Ovary (tissue), 7 donors: ENCODE measurements at regions not wholly inside any gene's neighbourhood (a gene's known extent, or its start where the extent isn't known, plus 50 kb on each side); places are given as distances from the start of the nearest gene placed in this dataset.

Experiments used
- DNase-seq, 5 donors: peaks; one replicate each; pipeline ENCODE4 v3.0.0-alpha.2; 2019 to 2020
- H3K27ac ChIP-seq, 2 donors: fragments of 200-600 bp; one replicate each; pipeline versions ENCODE4 v1.5.1 to v1.8.0; 2019 to 2022
- H3K27me3 ChIP-seq: fragments of 200-600 bp; one replicate; pipeline ENCODE4 v1.8.0; 2022
- H3K36me3 ChIP-seq: fragments of 200-600 bp; sonication (generic); one replicate; pipeline ENCODE4 v1.5.1; 2019
- H3K4me1 ChIP-seq: one replicate; pipeline ENCODE4 v1.8.1; 2013; ENCODE audit warnings: mild to moderate bottlenecking, moderate library complexity; ENCODE audit not compliant: insufficient read depth
- H3K4me3 ChIP-seq: fragments of 200-600 bp; sonication (generic); one replicate; pipeline ENCODE4 v1.5.1; 2017
- H3K9me3 ChIP-seq, 2 donors: fragments of 200-600 bp in 1 of 2; sonication (generic) in 1 of 2; one replicate each; pipeline versions ENCODE4 v1.5.1 to v1.8.1; 2013 to 2019; ENCODE audit warnings: mild to moderate bottlenecking in 1 of 2, moderate library complexity in 1 of 2
- EP300 ChIP-seq: sonication (generic); formaldehyde crosslinking; IDR thresholded peaks from one replicate; pipeline ENCODE4 v1.6.1; 2017; ENCODE audit warnings: antibody characterized with exemption
- POLR2A ChIP-seq: fragments of 450-650 bp; IDR thresholded peaks from one replicate; pipeline ENCODE4 v1.6.1; 2017; ENCODE audit warnings: antibody characterized with exemption, mild to moderate bottlenecking, moderate library complexity
- WGBS, 3 donors: extraction: QIAGEN DNeasy Blood & Tissue Kit in 1 of 3; methylation state at CpG; one replicate each; pipeline versions ENCODE4 v1.1.5 to v1.1.7; 2013 to 2017; 5-methylcytosine and 5-hydroxymethylcytosine counted together
- intact Hi-C, 4 donors: fragments of 100-400 bp; cut with DNase I; formaldehyde crosslinking; loops; one replicate each; pipeline versions ENCODE4 v1.11.0 to v1.15.1; 2022 to 2023
- TF ChIP-seq, protein P1 (sequence below), 3 donors: fragments of 450-650 bp in 2 of 3; fragments of 200-600 bp in 1 of 3; IDR thresholded peaks; one replicate each; pipeline versions ENCODE4 v1.5.1 to v1.8.0; 2016 to 2022; ENCODE audit warnings: antibody characterized with exemption in 3 of 3, mild to moderate bottlenecking in 1 of 3
- donor health status: DM: no; HTN: no; CAD: no; lungs with moderate emphysema.
- donor health status: DM: no; HTN: no; CAD: no.
- donor health status: Bipolar disorder and iron deficiency.
- donor health status: DM: no; HTN: no; CAD: no.
- donor health status: DM: yes; HTN: yes; CAD: no.

DNA sequence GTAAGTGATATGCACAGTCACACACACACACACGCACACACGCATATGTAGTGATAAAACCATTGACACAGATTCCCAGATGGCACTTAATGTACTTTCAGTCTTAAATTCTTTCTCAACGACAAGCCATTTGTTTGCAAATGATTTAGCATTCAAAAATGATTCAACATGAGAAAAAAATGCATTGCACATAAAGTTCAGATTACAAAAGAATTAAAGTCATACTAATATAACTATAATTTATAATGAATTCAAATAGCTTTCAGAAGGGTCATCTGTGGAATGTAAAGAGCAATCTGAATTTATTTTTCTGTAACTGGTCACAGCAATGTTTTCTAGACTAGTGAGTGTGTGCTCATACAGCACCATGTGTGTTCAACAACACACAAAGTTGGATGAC, 521.6 kb upstream of the ZNF337 start:
- intact Hi-C loops = no loop called here
- no peak for DNase-seq
- WGBS, 3 donors = 54 to 72% (median 60%) methylated on average over 3 of the region's 3 CpGs
- Histone ChIP-seq H3K27ac (no peak overlapping the region), H3K36me3 (no peaks in the 10 kb centered on the region), H3K4me1 (no peaks in the 10 kb centered on the region), H3K9me3 (no peaks in the 10 kb centered on the region), H3K27me3 (no peaks in the 10 kb centered on the region), H3K4me3 (no peak overlapping the region)
- TF ChIP-seq POLR2A = no peak
- TF ChIP-seq, protein P1, sequence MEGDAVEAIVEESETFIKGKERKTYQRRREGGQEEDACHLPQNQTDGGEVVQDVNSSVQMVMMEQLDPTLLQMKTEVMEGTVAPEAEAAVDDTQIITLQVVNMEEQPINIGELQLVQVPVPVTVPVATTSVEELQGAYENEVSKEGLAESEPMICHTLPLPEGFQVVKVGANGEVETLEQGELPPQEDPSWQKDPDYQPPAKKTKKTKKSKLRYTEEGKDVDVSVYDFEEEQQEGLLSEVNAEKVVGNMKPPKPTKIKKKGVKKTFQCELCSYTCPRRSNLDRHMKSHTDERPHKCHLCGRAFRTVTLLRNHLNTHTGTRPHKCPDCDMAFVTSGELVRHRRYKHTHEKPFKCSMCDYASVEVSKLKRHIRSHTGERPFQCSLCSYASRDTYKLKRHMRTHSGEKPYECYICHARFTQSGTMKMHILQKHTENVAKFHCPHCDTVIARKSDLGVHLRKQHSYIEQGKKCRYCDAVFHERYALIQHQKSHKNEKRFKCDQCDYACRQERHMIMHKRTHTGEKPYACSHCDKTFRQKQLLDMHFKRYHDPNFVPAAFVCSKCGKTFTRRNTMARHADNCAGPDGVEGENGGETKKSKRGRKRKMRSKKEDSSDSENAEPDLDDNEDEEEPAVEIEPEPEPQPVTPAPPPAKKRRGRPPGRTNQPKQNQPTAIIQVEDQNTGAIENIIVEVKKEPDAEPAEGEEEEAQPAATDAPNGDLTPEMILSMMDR (IDR thresholded peaks at IDR 0.05) = no peak
- TF ChIP-seq EP300 = no peak

DNA sequence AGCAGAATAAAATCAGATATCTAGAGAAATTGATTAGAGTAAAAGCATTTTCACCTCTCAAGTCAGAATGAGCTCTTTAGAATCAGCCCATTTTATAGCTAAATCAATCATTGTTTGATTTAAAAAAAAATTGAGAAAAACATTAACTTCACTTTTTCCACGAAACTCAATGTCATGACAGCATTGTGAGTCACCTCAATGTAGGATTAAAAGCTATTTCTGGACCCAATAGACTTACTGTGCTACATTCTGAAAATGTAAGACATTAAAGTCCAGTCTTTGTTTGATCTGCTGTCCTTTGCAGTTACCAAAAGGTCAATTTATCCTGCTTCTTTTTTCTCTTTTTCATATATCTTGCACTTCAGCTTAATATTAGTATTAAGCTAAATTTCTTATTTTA, 519.4 kb upstream of the ZNF337 start:
- intact Hi-C loops = no loop called here
- H3K27ac ChIP-seq = no peak overlapping the region
- 29 to 47% (median 44%) methylated on average over 1 of the region's 1 CpG for WGBS, 3 donors

DNA sequence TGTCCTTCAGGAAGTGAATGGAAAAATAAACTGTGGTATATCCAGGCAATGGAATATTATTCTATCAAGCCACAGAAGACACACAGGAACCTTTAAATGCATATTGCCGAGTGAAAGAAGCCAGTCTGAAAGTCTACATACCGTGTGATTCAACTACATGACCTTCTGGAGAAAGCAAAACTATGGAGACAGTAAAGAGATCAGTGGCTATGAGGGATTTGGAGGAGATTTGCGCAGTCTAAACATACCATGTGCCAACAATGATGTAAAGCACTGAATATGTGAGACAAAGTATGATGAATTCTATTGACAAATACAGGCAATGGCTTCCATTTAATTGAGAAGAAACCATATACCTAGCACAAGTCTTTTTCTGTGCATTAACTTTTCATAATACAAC, 518.3 kb upstream of the ZNF337 start:
- WGBS, 3 donors = 54 to 66% (median 55%) methylated on average over 3 of the region's 3 CpGs
- no peak for DNase-seq
- Histone ChIP-seq H3K9me3 (no peaks in the 10 kb centered on the region), H3K36me3 (no peaks in the 10 kb centered on the region), H3K27ac (no peak overlapping the region), H3K4me3 (no peak overlapping the region), H3K27me3 (no peaks in the 10 kb centered on the region), H3K4me1 (no peaks in the 10 kb centered on the region)
- intact Hi-C loops = no loop called here
- no peak for TF ChIP-seq EP300
- TF ChIP-seq, protein P1 (IDR thresholded peaks at IDR 0.05) = no peak
- TF ChIP-seq POLR2A = no peak

More for the DNA sequence above, 519.4 kb upstream of the ZNF337 start:
- Histone ChIP-seq H3K36me3 (no peaks in the 10 kb centered on the region), H3K4me3 (no peak overlapping the region), H3K27me3 (no peaks in the 10 kb centered on the region), H3K4me1 (no peaks in the 10 kb centered on the region), H3K9me3 (no peaks in the 10 kb centered on the region)
- no peak for DNase-seq
- TF ChIP-seq EP300 (no peak), POLR2A (no peak)
- TF ChIP-seq, protein P1 (IDR thresholded peaks at IDR 0.05) = no peak

DNA sequence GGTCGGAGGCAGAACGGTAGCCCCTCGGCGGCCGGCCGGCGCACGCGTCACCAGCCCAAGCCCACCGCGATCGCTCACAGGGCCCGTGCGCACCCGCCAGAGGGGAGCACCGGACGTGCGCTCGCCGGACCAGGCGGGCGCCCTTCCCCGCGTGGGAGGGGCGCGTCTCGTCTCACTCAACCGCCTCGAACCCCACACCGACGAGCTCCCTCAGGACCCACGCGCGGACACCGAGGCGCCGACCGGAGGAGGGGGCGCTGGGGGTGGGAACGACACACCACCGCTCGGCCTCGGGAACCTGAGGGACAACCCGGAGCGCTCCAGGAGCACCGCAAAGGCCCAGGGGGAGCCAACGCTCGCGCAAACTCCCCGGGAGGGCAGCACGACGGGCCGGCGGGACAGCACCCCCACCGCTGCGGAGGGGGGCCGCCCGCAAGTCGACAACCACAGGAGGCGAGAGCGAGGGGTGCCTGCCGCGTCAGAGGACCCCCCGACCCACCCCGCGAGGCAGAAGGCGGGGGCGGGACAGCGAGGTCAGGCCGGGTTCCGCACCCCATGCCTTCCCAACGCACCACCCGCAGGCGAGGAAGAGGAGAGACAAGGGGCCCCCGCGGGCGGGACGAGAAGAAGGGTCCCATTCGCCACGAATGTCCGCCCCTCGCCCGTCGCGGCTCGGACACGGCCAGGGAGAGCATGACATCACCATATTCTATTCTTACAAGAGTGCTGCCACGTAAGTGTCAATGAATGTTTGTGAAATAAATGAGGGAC, 512.7 kb upstream of the ZNF337 start:
- Histone ChIP-seq H3K4me3 (no peak overlapping the region), H3K4me1 (peaks cover 2% of the 10 kb centered on the region), H3K9me3 (peaks cover 0 to 3% of the 10 kb centered on the region in 2 donors), H3K27ac (no peak overlapping the region), H3K27me3 (peaks cover 3% of the 10 kb centered on the region), H3K36me3 (no peaks in the 10 kb centered on the region)
- WGBS, 3 donors = 3 to 6% (median 4%) methylated on average over 41 to 88 of the region's 88 CpGs
- no peak for DNase-seq
- intact Hi-C loops = no loop called here
- TF ChIP-seq POLR2A (no peak), EP300 (no peak)
- TF ChIP-seq, protein P1 (IDR thresholded peaks at IDR 0.05) = no peak
